NCI-H2196 treated with DMSO at 0.1 percent for 48 hours (cell line): ENCODE measurements at regions not wholly inside any gene's neighbourhood (a gene's known extent, or its start where the extent isn't known, plus 50 kb on each side); places are given as distances from the start of the nearest gene placed in this dataset.
"Not testable (repeated sequence)": the region's sequence is repeated elsewhere in the genome, so short reads cannot be mapped to it uniquely, and the experiment has no call there.

Experiments used
- DNase-seq: peaks from one replicate; lab custom pipeline; 2025; ENCODE audit not compliant: unreplicated experiment; lab: John Stamatoyannopoulos, UW

- DNase-seq, result no peak
These were observed 410.2 kb downstream of the PSAT1 start for GRCh38 chr9:78707080-78707479.

- DNase-seq, result no peak
These were observed 410.6 kb downstream of the PSAT1 start for GRCh38 chr9:78707481-78707991.

GRCh38 chr9:78712903-78713613 is 416.1 kb downstream of the PSAT1 start:
- DNase-seq, result no peak

GRCh38 chr9:78713614-78714405 is 416.9 kb downstream of the PSAT1 start:
- DNase-seq, result no peak

- DNase-seq, result no peak
These were observed 417.7 kb downstream of the PSAT1 start for GRCh38 chr9:78714576-78714975.

GRCh38 chr9:78719029-78719428 is 422.1 kb downstream of the PSAT1 start:
- DNase-seq, result not testable (repeated sequence)

GRCh38 chr9:78724896-78725295 is 428.0 kb downstream of the PSAT1 start:
- DNase-seq, result no peak

GRCh38 chr9:78725503-78725902 is 428.6 kb downstream of the PSAT1 start:
- DNase-seq, result no peak

GRCh38 chr9:78745331-78745730 is 448.4 kb downstream of the PSAT1 start:
- DNase-seq, result no peak

- no peak for DNase-seq
These were observed 449.1 kb downstream of the PSAT1 start for GRCh38 chr9:78746010-78746409.

GRCh38 chr9:78753039-78753438 is 456.1 kb downstream of the PSAT1 start:
- no peak for DNase-seq

- DNase-seq, result no peak
These were observed 460.0 kb downstream of the PSAT1 start for GRCh38 chr9:78756813-78757510.

GRCh38 chr9:78763424-78763823 is 466.5 kb downstream of the PSAT1 start:
- DNase-seq, result no peak

GRCh38 chr9:78765861-78766260 is 468.9 kb downstream of the PSAT1 start:
- no peak for DNase-seq

GRCh38 chr9:78767490-78767889 is 470.6 kb downstream of the PSAT1 start:
- DNase-seq, result no peak

GRCh38 chr9:78769690-78770089 is 472.8 kb downstream of the PSAT1 start:
- no peak for DNase-seq

GRCh38 chr9:78775211-78775610 is 478.3 kb downstream of the PSAT1 start:
- DNase-seq, result no peak

GRCh38 chr9:78775696-78776295 is 478.9 kb downstream of the PSAT1 start:
- DNase-seq, result no peak

- no peak for DNase-seq
These were observed 480.8 kb downstream of the PSAT1 start for GRCh38 chr9:78777747-78778146.

GRCh38 chr9:78778318-78778717 is 481.4 kb downstream of the PSAT1 start:
- DNase-seq, result no peak

- no peak for DNase-seq
These were observed 482.0 kb downstream of the PSAT1 start for GRCh38 chr9:78778861-78779374.
